ENCODE measurements at regions not wholly inside any gene's neighbourhood (a gene's known extent, or its start where the extent isn't known, plus 50 kb on each side); places are given as distances from the start of the nearest gene placed in this dataset.

DNA sequence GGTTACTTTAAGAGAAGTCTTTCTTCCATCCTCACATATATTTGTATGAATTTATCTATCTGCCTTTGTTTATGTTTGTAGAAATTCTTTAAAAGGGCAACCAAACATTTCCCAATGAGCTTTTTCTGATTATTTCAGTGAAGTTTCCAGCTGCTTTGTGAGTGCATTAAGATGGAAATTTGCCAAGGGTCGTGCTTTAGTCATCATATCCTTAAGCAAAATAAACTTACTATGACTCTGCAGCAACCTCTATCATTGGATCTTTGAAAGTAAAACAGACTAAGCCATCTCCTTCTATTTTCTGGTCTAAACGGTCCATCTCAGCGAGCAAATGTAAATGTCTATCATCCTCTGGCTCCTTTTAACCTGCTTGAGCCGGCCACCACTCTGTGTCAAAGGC, 489.3 kb downstream of the SOX11 start:
- DNase-seq (ENCODE audit: low read depth), result peak; percentile 3
- H3K4me3 ChIP-seq (ENCODE audit: low read depth, low read length), result no peak overlapping the region
- no peaks in the 10 kb centered on the region for H3K36me3 ChIP-seq (ENCODE audit: control insufficient read depth, insufficient read depth, low read length)
- ChIA-PET CTCF (no interaction called here), POLR2A (no interaction called here)
- H3K27me3 ChIP-seq (ENCODE audit: control insufficient read depth, insufficient read depth, low read length), result no peaks in the 10 kb centered on the region
- TF ChIP-seq, protein P1, sequence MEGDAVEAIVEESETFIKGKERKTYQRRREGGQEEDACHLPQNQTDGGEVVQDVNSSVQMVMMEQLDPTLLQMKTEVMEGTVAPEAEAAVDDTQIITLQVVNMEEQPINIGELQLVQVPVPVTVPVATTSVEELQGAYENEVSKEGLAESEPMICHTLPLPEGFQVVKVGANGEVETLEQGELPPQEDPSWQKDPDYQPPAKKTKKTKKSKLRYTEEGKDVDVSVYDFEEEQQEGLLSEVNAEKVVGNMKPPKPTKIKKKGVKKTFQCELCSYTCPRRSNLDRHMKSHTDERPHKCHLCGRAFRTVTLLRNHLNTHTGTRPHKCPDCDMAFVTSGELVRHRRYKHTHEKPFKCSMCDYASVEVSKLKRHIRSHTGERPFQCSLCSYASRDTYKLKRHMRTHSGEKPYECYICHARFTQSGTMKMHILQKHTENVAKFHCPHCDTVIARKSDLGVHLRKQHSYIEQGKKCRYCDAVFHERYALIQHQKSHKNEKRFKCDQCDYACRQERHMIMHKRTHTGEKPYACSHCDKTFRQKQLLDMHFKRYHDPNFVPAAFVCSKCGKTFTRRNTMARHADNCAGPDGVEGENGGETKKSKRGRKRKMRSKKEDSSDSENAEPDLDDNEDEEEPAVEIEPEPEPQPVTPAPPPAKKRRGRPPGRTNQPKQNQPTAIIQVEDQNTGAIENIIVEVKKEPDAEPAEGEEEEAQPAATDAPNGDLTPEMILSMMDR (IDR thresholded peaks at IDR 0.05; ENCODE audit: insufficient read depth, low read depth, low read length), result no peak

DNA sequence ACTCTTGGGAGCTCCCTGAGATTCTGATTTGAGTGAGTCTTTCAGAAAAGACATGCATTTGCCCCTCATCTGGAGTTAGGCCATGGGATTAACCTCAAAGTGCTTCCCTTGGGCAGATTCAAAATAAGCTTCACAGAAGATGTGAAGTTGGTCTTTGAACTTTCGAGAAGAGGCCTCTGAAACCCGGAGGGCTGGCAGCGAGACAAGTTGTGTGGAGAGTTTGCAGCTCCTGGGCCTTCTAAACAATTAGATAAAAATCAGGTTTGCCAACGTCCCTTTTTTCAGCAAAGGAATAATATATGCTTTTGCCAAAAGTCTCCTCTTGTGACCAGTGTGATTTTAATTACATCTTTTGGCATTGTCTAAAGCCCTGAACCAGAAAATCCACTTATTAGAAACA, 489.7 kb downstream of the SOX11 start:
- H3K4me3 ChIP-seq (ENCODE audit: low read depth, low read length), result no peak overlapping the region
- ChIA-PET CTCF (no interaction called here), POLR2A (no interaction called here)
- H3K27me3 ChIP-seq (ENCODE audit: control insufficient read depth, insufficient read depth, low read length), result no peaks in the 10 kb centered on the region
- no peak for DNase-seq (ENCODE audit: low read depth)
- no peaks in the 10 kb centered on the region for H3K36me3 ChIP-seq (ENCODE audit: control insufficient read depth, insufficient read depth, low read length)
- TF ChIP-seq, protein P1 (IDR thresholded peaks at IDR 0.05; ENCODE audit: insufficient read depth, low read depth, low read length), result no peak

DNA sequence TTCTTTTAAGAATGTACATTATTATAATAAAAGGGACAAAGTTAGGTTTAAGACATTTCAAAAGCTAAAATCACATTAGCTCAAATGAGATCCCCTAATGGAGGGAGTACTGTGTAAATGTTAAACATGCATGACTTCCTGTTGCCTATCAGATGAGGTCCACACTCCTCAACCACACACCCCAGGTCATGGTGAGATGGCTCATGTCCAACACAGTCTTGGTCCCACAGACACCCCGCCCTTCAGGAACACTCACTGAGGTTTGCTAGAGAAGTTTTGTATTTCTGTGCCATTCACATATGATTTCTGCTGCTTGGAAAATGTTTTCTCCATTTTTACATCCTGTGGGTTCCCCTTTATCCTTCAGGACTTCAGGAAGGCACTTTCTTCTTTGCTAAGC, 491.0 kb downstream of the SOX11 start:
- DNase-seq (ENCODE audit: low read depth), result no peak
- ChIA-PET CTCF (no interaction called here), POLR2A (no interaction called here)
- no peaks in the 10 kb centered on the region for H3K27me3 ChIP-seq (ENCODE audit: control insufficient read depth, insufficient read depth, low read length)
- no peak overlapping the region for H3K4me3 ChIP-seq (ENCODE audit: low read depth, low read length)
- TF ChIP-seq, protein P1 (IDR thresholded peaks at IDR 0.05; ENCODE audit: insufficient read depth, low read depth, low read length), result no peak
- no peaks in the 10 kb centered on the region for H3K36me3 ChIP-seq (ENCODE audit: control insufficient read depth, insufficient read depth, low read length)

DNA sequence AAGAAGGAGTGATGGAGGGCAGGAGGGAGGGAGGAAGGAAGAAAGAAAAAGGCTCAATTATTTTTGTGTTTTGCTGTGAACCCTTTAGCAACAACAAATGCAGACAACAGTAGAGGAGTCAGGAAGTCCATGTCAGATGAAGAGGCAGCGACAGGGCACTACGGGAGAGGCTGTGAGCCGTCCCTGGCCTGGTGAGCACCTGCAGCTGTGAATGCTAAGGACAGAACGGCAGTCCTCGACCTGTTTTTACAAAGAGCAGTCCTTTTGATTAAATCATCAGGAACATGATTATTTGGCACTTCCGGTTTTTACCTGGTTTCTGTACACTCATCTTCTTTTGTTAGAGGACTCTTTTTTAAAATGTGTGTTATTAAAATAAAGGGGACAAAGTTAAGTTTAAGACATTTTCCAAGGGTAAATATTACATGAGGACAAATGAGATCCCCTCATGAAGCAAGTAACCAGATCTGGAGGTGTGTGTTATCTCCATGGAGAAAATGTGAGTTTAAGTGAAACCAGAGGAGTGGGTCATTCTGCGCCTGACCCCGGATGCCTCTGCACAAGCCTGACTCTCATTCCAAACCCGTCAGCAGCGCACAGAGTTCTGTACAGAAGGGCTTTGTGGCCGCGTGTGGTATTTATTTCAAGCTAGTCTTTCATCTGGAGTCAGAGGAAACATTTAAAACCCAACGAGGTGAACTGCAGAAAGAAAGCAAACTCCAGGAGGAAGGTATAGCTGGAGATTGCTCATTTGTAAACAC, 492.5 kb downstream of the SOX11 start:
- Histone ChIP-seq H3K27me3 (ENCODE audit: control insufficient read depth, insufficient read depth, low read length) (no peaks in the 10 kb centered on the region), H3K4me3 (ENCODE audit: low read depth, low read length) (no peak overlapping the region), H3K36me3 (ENCODE audit: control insufficient read depth, insufficient read depth, low read length) (no peaks in the 10 kb centered on the region)
- no peak for DNase-seq (ENCODE audit: low read depth)
- ChIA-PET POLR2A (no interaction called here), CTCF (interaction anchor here (1.2 kb wide), 1 partner anchor 304 kb away, joined by 3 read pairs; no protein-coding TSS in a partner anchor)
- TF ChIP-seq, protein P1 (IDR thresholded peaks at IDR 0.05; ENCODE audit: insufficient read depth, low read depth, low read length), result no peak

DNA sequence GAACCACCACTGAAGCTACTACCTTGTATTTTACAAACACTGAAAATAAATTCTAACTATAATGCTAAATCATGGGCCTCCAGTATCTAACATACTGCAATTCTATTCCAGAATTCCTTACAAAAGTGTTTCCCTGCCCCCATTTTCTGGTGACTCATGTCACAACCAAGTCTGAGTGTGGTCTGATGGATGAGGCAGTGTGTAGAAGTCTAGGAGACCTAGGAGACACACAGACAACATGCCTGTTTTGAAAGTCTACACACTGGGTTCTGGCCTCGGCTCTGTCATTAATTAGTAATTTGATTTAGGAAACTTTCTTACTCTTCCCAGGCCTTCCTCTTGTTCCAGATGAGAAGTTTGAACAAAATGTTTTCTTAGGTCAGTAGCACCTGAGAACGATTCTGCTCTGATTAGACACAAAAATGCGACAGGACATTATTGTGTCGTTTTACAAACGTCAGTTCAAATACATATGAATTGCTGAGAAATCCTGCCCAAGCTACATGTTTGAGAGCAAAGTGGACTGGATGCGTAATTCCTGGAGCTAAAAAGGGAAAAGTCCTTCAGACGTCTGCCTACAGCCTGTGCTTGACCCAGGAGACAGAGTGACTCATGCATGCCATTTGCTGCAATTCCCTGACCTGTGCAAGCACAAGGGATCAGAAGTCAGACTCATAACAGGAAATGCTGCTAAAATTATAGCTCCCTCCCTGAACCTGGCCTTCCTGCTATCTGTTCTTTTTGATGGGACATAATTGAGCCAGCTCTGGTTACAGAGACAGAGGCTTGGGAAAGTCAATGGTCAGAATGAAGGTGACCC, 494.4 kb downstream of the SOX11 start:
- DNase-seq (ENCODE audit: low read depth), result no peak
- POLR2A ChIA-PET, result no interaction called here
- Histone ChIP-seq H3K4me3 (ENCODE audit: low read depth, low read length) (no peak overlapping the region), H3K27me3 (ENCODE audit: control insufficient read depth, insufficient read depth, low read length) (no peaks in the 10 kb centered on the region), H3K36me3 (ENCODE audit: control insufficient read depth, insufficient read depth, low read length) (no peaks in the 10 kb centered on the region)
- TF ChIP-seq, protein P1 (IDR thresholded peaks at IDR 0.05; ENCODE audit: insufficient read depth, low read depth, low read length), result no peak
- CTCF ChIA-PET, result no interaction called here
